Mesodermal cell (in vitro differentiated cells): ENCODE measurements at regions not wholly inside any gene's neighbourhood (a gene's known extent, or its start where the extent isn't known, plus 50 kb on each side); places are given as distances from the start of the nearest gene placed in this dataset.
"Not testable (repeated sequence)": the region's sequence is repeated elsewhere in the genome, so short reads cannot be mapped to it uniquely, and the experiment has no call there.

Source experiments
- H3K27ac ChIP-seq: 2 replicates; pipeline ENCODE4 v1.7.0; 2013; ENCODE audit warnings: mild to moderate bottlenecking, low read depth, low read length, moderate library complexity; ENCODE audit not compliant: severe bottlenecking
- H3K36me3 ChIP-seq: 2 replicates; pipeline ENCODE4 v1.7.1; 2013; ENCODE audit warnings: mild to moderate bottlenecking, low read length, moderate library complexity; ENCODE audit not compliant: control insufficient read depth, insufficient read depth
- H3K4me1 ChIP-seq: one replicate; pipeline ENCODE4 v1.7.1; 2013; ENCODE audit warnings: mild to moderate bottlenecking, low read length; ENCODE audit not compliant: insufficient read depth, control insufficient read depth, poor library complexity, severe bottlenecking
- H3K4me3 ChIP-seq: 2 replicates; pipeline ENCODE4 v1.7.0; 2013; ENCODE audit warnings: low read length, control low read depth, mild to moderate bottlenecking; ENCODE audit not compliant: insufficient read depth, poor library complexity, severe bottlenecking; ENCODE audit errors: extremely low read depth
- H3K9me3 ChIP-seq: 2 replicates; pipeline ENCODE4 v1.7.1; 2013; ENCODE audit warnings: mild to moderate bottlenecking, low read length, moderate library complexity; ENCODE audit not compliant: control insufficient read depth
- WGBS, 2 experiments: methylation state at CpG; one replicate each; pipeline ENCODE4 v1.1.5; 2013; ENCODE audit warnings: missing lambda C conversion rate in 2 of 2; ENCODE audit not compliant: insufficient coverage in 2 of 2; 5-methylcytosine and 5-hydroxymethylcytosine counted together

DNA sequence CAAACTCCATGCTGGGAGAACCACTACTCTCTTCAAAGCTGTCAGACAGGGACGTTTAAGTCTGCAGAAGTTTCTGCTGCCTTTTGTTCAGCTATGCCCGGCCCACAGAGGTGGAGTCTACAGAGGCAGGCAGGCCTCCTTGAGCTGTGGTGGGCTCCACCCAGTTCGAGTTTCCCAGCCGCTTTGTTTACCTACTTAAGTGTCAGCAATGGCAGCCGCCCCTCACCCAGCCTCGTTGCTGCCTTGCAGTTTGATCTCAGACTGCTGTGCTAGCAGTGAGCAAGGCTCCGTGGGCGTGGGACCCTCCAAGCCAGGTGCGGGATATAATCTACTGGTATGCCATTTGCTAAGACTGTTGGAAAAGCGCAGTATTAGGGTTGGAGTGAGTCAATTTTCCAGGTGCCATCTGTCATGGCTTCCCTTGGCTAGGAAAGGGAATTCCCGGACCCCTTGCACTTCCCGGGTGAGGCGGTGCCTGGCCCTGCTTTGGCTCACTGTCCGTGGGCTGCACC, 190.7 kb downstream of the TTC6 start:
- 69 to 92% methylated on average over 8 to 9 of the region's 14 CpGs for WGBS, 2 experiments
- H3K36me3 ChIP-seq, H3K9me3 ChIP-seq, H3K27ac ChIP-seq, H3K4me3 ChIP-seq, H3K4me1 ChIP-seq: not testable (repeated sequence)

DNA sequence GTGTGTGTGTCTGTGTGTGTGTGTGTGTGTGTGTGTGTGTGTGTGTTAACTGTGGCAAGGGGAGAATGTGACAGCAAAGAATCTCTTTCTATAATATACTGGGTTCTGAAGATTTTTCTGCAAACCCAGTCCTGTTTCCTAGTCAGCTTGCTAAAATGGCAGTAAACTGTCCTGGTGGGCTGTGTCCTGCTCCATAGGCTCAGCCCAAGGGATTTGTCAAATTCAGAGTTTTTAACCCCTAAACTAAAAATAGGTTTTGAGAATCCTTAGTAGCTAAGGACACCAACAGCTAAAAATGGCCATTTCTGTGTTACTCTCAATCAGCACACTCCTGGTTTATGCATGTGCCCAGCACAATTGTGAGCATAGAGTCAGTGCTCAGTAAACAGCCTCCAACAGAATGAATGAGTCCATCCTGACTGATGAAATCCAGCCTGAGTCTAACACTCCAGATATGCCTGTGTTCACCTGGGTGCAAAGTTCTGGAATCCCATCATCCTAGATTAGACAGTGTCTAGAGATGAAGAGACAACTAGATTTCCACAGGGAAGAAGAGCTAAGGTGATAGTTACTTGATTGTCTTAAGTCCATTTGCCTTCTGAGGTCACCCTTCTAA, 192.6 kb downstream of the TTC6 start:
- Histone ChIP-seq H3K36me3 (no peaks in the 10 kb centered on the region), H3K27ac (no peak overlapping the region), H3K9me3 (no peaks in the 10 kb centered on the region), H3K4me3 (no peak overlapping the region), H3K4me1 (no peaks in the 10 kb centered on the region)

DNA sequence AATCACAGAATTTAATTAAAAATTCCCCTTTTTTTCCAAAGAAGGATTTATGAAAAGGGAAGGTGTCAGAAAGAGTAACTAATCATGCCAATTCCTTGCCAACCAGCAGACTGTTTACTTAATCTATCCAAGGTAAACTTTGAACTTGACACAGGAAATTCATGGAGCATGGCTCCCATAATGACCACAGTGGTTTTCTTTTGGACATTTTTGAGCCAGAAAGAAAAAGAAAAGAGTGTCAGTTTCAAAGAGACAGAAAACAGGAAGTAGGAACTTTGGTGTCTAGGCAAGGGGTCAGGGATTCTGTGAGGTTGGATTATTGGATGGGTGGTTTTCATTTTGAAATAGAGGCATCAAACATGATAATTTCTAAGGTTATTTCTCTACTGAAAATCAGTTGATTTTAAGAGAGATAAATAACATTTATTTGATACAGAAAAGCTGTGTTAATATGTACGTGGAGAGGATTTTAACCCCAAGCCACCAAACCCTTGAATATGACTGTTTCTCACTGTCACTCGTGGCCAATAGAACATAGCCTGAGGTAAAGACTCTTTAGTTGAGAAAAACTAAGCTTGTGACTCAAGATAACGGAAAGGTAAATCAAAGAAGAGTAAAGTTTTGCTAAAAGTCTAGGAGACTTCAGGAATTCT, 196.1 kb downstream of the TTC6 start:
- Histone ChIP-seq H3K27ac (no peak overlapping the region), H3K4me3 (no peak overlapping the region), H3K4me1 (no peaks in the 10 kb centered on the region), H3K36me3 (no peaks in the 10 kb centered on the region), H3K9me3 (no peaks in the 10 kb centered on the region)
- WGBS, 2 experiments = 100% methylated on average over 1 of the region's 3 CpGs; no CpG with 5 or more reads in 1 of the 2 experiments

DNA sequence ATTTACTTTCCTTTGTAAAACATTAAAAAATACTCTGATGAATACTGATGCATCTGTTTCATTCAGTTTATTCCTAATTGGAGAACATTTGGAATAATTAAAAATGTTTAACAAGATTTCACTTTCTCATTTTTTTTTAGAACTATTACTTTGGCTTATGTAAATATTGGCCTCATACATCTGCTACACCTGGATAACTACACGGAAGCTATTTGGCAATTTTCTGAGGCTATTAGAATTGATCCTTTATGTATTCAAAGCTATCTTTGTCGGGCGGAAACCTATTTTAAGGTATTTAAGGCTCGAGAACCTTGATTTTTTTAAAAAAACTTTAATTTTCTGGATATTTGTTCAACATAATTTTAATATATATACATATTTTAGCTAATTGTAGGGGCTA, 196.7 kb downstream of the TTC6 start:
- Histone ChIP-seq H3K4me1 (no peaks in the 10 kb centered on the region), H3K4me3 (no peak overlapping the region), H3K27ac (no peak overlapping the region), H3K9me3 (no peaks in the 10 kb centered on the region), H3K36me3 (no peaks in the 10 kb centered on the region)
- 88% methylated on average over 1 of the region's 4 CpGs; no CpG with 5 or more reads in 1 of the 2 experiments for WGBS, 2 experiments

DNA sequence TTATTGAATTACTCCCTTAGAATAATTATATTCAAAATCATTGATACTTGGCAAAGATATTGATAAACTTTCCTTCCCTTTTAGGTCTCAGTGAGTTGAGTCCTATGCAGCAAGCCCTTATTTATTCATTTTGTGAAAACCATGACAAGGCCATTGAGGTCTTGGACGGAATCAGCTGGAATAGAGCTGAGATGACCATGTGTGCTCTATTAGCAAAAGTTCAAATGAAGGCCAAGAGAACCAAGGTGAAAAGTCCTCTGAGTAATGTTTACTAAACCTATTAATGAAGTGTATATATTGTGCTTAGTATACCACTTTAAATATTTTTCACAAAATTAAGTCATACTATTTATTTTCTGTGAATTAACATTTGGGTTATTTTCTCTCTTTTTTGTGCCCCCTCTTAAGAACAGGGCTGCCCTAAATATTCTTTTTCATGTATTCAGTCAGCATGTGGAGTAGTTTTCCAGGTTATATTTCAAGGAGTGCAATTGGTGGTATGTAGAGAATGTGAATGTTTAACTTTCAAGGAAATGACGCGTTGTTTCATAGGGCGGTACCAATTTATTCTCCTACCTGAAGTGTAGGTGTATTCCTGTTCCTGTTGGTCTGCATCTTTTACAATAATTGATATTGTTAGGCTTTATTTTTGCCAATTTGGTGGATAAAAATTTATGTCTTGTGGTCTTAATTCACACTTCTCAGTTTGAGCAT, 201.4 kb downstream of the TTC6 start:
- no peaks in the 10 kb centered on the region for H3K4me1 ChIP-seq

DNA sequence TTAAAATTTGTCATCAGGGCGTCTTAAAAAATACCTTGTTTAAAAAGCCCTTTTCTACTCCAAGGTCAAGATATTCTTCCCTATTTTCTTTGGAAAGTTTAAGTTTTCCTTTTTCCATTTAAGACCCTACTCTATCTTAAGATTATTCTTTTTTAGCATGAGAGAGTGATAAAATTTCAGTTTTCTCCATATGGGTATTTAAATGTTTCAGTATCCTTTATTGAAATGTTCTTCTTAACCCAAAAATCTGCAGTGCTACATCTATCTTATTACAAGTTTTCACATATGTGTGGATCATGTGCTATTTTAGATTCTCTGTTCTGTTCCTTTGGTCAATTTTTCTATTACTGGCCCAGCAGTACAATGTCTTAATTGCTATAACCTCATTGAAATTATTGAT, 202.2 kb downstream of the TTC6 start:
- Histone ChIP-seq H3K9me3 (no peaks in the 10 kb centered on the region), H3K36me3 (no peaks in the 10 kb centered on the region), H3K27ac (no peak overlapping the region), H3K4me3 (no peak overlapping the region), H3K4me1 (no peaks in the 10 kb centered on the region)
- no CpG with 5 or more reads among the region's 1 CpG for WGBS, 2 experiments

More for the DNA sequence above, 201.4 kb downstream of the TTC6 start:
- no peak overlapping the region for H3K27ac ChIP-seq
- no peaks in the 10 kb centered on the region for H3K9me3 ChIP-seq
- 83 to 100% methylated on average over 2 to 3 of the region's 4 CpGs for WGBS, 2 experiments
- H3K4me3 ChIP-seq = no peak overlapping the region
- H3K36me3 ChIP-seq = no peaks in the 10 kb centered on the region

DNA sequence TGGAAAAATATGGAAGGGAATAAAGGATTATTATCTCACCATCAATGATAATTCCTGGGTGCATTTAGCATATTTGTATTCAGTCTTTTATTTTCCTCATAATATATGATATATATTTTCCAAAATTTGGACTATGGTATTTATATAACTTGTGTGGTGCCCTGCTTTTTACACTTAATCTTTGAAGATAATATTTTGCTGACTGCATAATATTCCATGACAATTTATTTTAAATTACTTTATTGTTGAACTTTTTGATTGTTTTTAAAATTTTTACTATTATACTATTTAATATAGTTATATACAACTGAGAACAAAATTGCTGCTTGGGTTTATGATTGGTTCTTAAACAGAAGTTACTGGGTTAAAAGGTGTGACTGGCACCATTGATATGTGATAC, 212.3 kb downstream of the TTC6 start:
- no peak overlapping the region for H3K4me3 ChIP-seq
- H3K27ac ChIP-seq = no peak overlapping the region
- H3K36me3 ChIP-seq = no peaks in the 10 kb centered on the region
- H3K9me3 ChIP-seq = no peaks in the 10 kb centered on the region
- no peaks in the 10 kb centered on the region for H3K4me1 ChIP-seq

DNA sequence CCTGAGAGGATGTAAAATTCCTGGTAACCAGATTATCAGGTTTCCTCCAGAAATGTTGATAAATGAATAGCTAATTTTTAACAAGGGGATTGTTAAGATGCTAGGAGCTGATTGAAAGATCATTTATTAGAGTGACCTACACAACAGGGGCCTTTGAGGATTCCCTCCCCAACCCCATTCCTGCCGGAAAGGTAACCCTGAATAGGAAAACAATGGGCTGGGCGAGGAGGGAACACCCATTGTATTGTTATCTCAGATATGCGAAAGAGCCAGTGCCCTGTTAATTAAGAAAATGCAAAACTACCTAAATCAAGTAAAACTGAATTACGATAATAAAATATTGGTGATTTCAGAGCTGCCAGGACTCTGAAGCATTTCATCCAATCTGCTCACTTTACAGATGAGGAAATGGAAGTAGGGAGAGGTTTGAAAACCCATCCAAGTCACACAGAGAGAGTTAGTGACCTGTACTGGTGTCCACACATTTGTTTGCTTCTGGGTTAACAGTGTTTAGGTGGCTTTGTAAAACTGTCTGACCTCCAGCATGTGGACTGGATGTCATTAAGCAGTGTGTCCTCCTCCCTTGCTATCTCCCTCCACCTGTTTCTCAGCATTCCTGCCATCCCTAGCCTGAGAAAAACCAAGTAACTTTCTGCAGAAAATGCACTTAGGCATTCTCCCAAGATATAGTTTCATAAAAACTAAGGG, 214.8 kb downstream of the TTC6 start:
- H3K9me3 ChIP-seq = no peaks in the 10 kb centered on the region
- WGBS, 2 experiments = 100% methylated on average over 1 of the region's 4 CpGs; no CpG with 5 or more reads in 1 of the 2 experiments
- no peak overlapping the region for H3K4me3 ChIP-seq
- no peak overlapping the region for H3K27ac ChIP-seq
- H3K36me3 ChIP-seq = no peaks in the 10 kb centered on the region
- no peaks in the 10 kb centered on the region for H3K4me1 ChIP-seq

DNA sequence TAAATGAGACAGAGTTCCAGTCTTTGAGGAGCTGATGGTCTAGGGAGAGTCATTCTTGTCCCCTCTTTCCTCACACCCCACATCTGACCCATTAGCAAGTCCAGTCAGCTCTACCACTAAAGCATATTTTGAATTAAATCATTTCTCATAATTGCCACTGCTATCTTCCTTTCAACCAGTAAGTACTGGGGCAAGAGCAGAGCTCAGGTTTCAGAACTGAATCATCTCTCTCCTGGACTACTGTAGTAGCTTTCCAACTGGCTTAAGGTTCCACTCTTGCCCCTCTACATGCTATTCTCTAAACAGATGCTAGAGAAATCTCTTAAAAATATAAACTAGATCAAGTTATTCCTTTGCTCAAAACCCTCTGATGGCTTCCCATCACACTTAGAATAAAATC, 218.3 kb downstream of the TTC6 start:
- H3K27ac ChIP-seq = no peak overlapping the region
- peaks cover 8% of the 10 kb centered on the region for H3K4me1 ChIP-seq
- H3K36me3 ChIP-seq = no peaks in the 10 kb centered on the region
- no peaks in the 10 kb centered on the region for H3K9me3 ChIP-seq
- no peak overlapping the region for H3K4me3 ChIP-seq

DNA sequence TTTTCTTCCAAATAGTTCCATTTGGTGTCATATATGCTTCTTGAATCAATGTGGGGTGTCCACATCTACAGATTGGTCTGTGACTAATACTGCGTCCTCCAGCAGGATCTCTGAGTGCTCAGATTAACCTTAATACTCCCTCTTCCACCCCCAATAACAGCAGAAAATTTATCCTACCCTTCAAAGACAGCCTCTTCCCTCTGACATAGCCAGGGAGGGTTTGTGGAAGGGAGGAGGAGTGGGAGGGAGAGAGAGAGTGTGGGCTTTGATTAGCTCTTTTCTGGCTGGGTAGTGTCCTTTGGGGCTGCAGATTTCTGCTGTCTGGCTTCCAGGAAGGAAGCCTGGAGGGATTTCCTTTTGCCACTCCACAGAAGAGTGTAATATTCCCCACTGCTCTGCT, 220.7 kb downstream of the TTC6 start:
- H3K4me3 ChIP-seq = no peak overlapping the region
- no peaks in the 10 kb centered on the region for H3K9me3 ChIP-seq
- no peak overlapping the region for H3K27ac ChIP-seq
- H3K36me3 ChIP-seq = no peaks in the 10 kb centered on the region
- peaks cover 12% of the 10 kb centered on the region for H3K4me1 ChIP-seq
- no CpG with 5 or more reads among the region's 1 CpG for WGBS, 2 experiments
